HG02938 (cell line): ENCODE measurements at regions not wholly inside any gene's neighbourhood (a gene's known extent, or its start where the extent isn't known, plus 50 kb on each side); places are given as distances from the start of the nearest gene placed in this dataset.

Experiments used
- ATAC-seq: cut with Tn5 transposase; IDR thresholded peaks from one replicate; pipeline ENCODE4 v1.9.1; 2021; ENCODE audit warnings: mild to moderate bottlenecking, moderate library complexity; ENCODE audit not compliant: unreplicated experiment

- ATAC-seq: peak; percentile 92
Measured at GRCh38 chr10:121069061-121069850, 218.1 kb downstream of the WDR11 start.

- ATAC-seq: no peak
Measured at GRCh38 chr10:121070275-121071070, 219.3 kb downstream of the WDR11 start.

GRCh38 chr10:121071901-121072300, 220.7 kb downstream of the WDR11 start:
- no peak for ATAC-seq

- no peak for ATAC-seq
Measured at GRCh38 chr10:121073728-121074127, 222.6 kb downstream of the WDR11 start.

GRCh38 chr10:121076776-121077715, 225.9 kb downstream of the WDR11 start:
- ATAC-seq: no peak

GRCh38 chr10:121078036-121078435, 226.9 kb downstream of the WDR11 start:
- no peak for ATAC-seq

- no peak for ATAC-seq
Measured at GRCh38 chr10:121078672-121079102, 227.5 kb downstream of the WDR11 start.

- ATAC-seq: no peak
Measured at GRCh38 chr10:121079226-121079625, 228.1 kb downstream of the WDR11 start.

GRCh38 chr10:121080281-121080891, 229.2 kb downstream of the WDR11 start:
- no peak for ATAC-seq

GRCh38 chr10:121081306-121081705, 230.1 kb downstream of the WDR11 start:
- ATAC-seq: no peak

- no peak for ATAC-seq
Measured at GRCh38 chr10:121082984-121083383, 231.8 kb downstream of the WDR11 start.

- no peak for ATAC-seq
Measured at GRCh38 chr10:121084016-121084674, 233.0 kb downstream of the WDR11 start.

- ATAC-seq: no peak
Measured at GRCh38 chr10:121084675-121085070, 233.5 kb downstream of the WDR11 start.

- ATAC-seq: no peak
Measured at GRCh38 chr10:121085367-121085766, 234.2 kb downstream of the WDR11 start.

- ATAC-seq: no peak
Measured at GRCh38 chr10:121087129-121087528, 236.0 kb downstream of the WDR11 start.

- no peak for ATAC-seq
Measured at GRCh38 chr10:121087688-121088087, 236.5 kb downstream of the WDR11 start.

- ATAC-seq: no peak
Measured at GRCh38 chr10:121088524-121088923, 237.4 kb downstream of the WDR11 start.

- ATAC-seq: no peak
Measured at GRCh38 chr10:121089434-121089833, 238.3 kb downstream of the WDR11 start.

GRCh38 chr10:121091961-121092719, 241.0 kb downstream of the WDR11 start:
- ATAC-seq: no peak
